HEK293T (cell line): ENCODE measurements at regions not wholly inside any gene's neighbourhood (a gene's known extent, or its start where the extent isn't known, plus 50 kb on each side); places are given as distances from the start of the nearest gene placed in this dataset.

Source experiments
- ARNT ChIP-seq: fragments of 450-650 bp; IDR thresholded peaks from 2 replicates; pipeline ENCODE4 v1.6.1; 2017; ENCODE audit warnings: mild to moderate bottlenecking
- BHLHE40 ChIP-seq: fragments of 450-650 bp; IDR thresholded peaks from 2 replicates; pipeline ENCODE4 v1.6.1; 2016; ENCODE audit warnings: mild to moderate bottlenecking, moderate library complexity, borderline replicate concordance
- CTBP1 ChIP-seq: fragments of 450-650 bp; IDR thresholded peaks from 2 replicates; pipeline ENCODE4 v1.6.1; 2016; ENCODE audit warnings: borderline replicate concordance
- FOXA1 ChIP-seq: fragments of 450-650 bp; IDR thresholded peaks from 2 replicates; pipeline ENCODE4 v1.6.1; 2016; ENCODE audit warnings: mild to moderate bottlenecking
- FOXK2 ChIP-seq: fragments of 450-650 bp; IDR thresholded peaks from 2 replicates; pipeline ENCODE4 v1.6.1; 2016; ENCODE audit warnings: mild to moderate bottlenecking
- FOXM1 ChIP-seq: fragments of 450-650 bp; IDR thresholded peaks from 2 replicates; pipeline ENCODE4 v1.6.1; 2017; ENCODE audit warnings: mild to moderate bottlenecking, borderline replicate concordance
- L3MBTL2 ChIP-seq: fragments of 450-650 bp; conservative IDR thresholded peaks from 2 replicates; pipeline ENCODE4 v1.6.1; 2016; ENCODE audit warnings: mild to moderate bottlenecking
- LEF1 ChIP-seq: fragments of 450-650 bp; IDR thresholded peaks from 2 replicates; pipeline ENCODE4 v1.6.1; 2017; ENCODE audit warnings: mild to moderate bottlenecking, borderline replicate concordance
- NFRKB ChIP-seq: fragments of 450-650 bp; IDR thresholded peaks from 2 replicates; pipeline ENCODE4 v1.6.1; 2016; ENCODE audit warnings: mild to moderate bottlenecking, moderate library complexity
- PKNOX1 ChIP-seq: fragments of 450-650 bp; IDR thresholded peaks from 2 replicates; pipeline ENCODE4 v1.6.1; 2016
- SP1 ChIP-seq: fragments of 450-650 bp; IDR thresholded peaks from 2 replicates; pipeline ENCODE4 v1.6.1; 2017
- SUZ12 ChIP-seq: fragments of 450-650 bp; IDR thresholded peaks from 2 replicates; pipeline ENCODE4 v1.6.1; 2016; ENCODE audit warnings: mild to moderate bottlenecking
- TARDBP ChIP-seq: fragments of 450-650 bp; IDR thresholded peaks from 2 replicates; pipeline ENCODE4 v1.6.1; 2016

GRCh38 chr2:5175231-5175630 is 517.0 kb upstream of the SOX11 start:
- TF ChIP-seq SUZ12 (no peak), FOXK2 (no peak), FOXA1 (no peak), TARDBP (no peak), SP1 (no peak), FOXM1 (no peak), BHLHE40 (no peak), CTBP1 (no peak), ARNT (no peak), LEF1 (no peak), PKNOX1 (no peak), NFRKB (no peak), L3MBTL2 (no peak)
